Neural progenitor cell (in vitro differentiated cells): ENCODE measurements at regions not wholly inside any gene's neighbourhood (a gene's known extent, or its start where the extent isn't known, plus 50 kb on each side); places are given as distances from the start of the nearest gene placed in this dataset.

Experiments used
- DNase-seq: peaks from one replicate; pipeline ENCODE4 v3.0.0-alpha.2; 2016; ENCODE audit warnings: low spot score
- H2AFZ ChIP-seq: fragments of 200-600 bp; sonication (generic); replicated peaks from 2 replicates; pipeline ENCODE4 v1.6.1; 2016; ENCODE audit warnings: antibody characterized with exemption
- H3F3A ChIP-seq: fragments of 200-600 bp; sonication (generic); 2 replicates; pipeline ENCODE4 v1.6.1; 2016; ENCODE audit warnings: antibody characterized with exemption, low read depth
- H3K27ac ChIP-seq: fragments of 200-600 bp; sonication (generic); 2 replicates; pipeline ENCODE4 v1.5.1; 2016; ENCODE audit warnings: mild to moderate bottlenecking
- H3K27me3 ChIP-seq: fragments of 200-600 bp; sonication (generic); 2 replicates; pipeline ENCODE4 v1.6.1; 2016; ENCODE audit warnings: mild to moderate bottlenecking, moderate library complexity
- H3K36me3 ChIP-seq: fragments of 200-600 bp; sonication (generic); 2 replicates; pipeline ENCODE4 v1.5.1; 2016
- H3K4me1 ChIP-seq: fragments of 200-600 bp; sonication (generic); 2 replicates; pipeline ENCODE4 v1.6.1; 2016; ENCODE audit warnings: mixed run types
- H3K4me2 ChIP-seq: fragments of 200-600 bp; sonication (generic); 2 replicates; pipeline ENCODE4 v1.6.1; 2016
- H3K4me3 ChIP-seq: fragments of 200-600 bp; sonication (generic); 2 replicates; pipeline ENCODE4 v1.5.1; 2016
- H3K79me2 ChIP-seq: fragments of 200-600 bp; sonication (generic); 2 replicates; pipeline ENCODE4 v1.6.1; 2016; ENCODE audit warnings: low read depth
- H3K9ac ChIP-seq: fragments of 200-600 bp; sonication (generic); 2 replicates; pipeline ENCODE4 v1.6.1; 2016
- H3K9me3 ChIP-seq: fragments of 200-600 bp; sonication (generic); 2 replicates; pipeline ENCODE4 v1.5.1; 2016; ENCODE audit warnings: low read depth
- H4K20me1 ChIP-seq: fragments of 200-600 bp; sonication (generic); 2 replicates; pipeline ENCODE4 v1.6.1; 2016; ENCODE audit warnings: low read depth
- H3K27ac Mint-ChIP-seq: 3 replicates; pipeline ENCODE4 v1.8.0; 2021; ENCODE audit warnings: mixed read lengths
- H3K27me3 Mint-ChIP-seq: 2 replicates; pipeline ENCODE4 v1.8.0; 2022; ENCODE audit warnings: low read depth, mild to moderate bottlenecking, inconsistent platforms, moderate library complexity, mixed read lengths; ENCODE audit not compliant: insufficient read depth
- H3K36me3 Mint-ChIP-seq: 3 replicates; pipeline ENCODE4 v1.8.0; 2021; ENCODE audit warnings: mixed read lengths
- H3K4me1 Mint-ChIP-seq: 3 replicates; pipeline ENCODE4 v1.8.0; 2021; ENCODE audit warnings: mixed read lengths
- H3K4me3 Mint-ChIP-seq: 3 replicates; pipeline ENCODE4 v1.8.0; 2021; ENCODE audit warnings: mild to moderate bottlenecking, moderate library complexity, mixed read lengths
- H3K9me3 Mint-ChIP-seq: 3 replicates; pipeline ENCODE4 v1.8.0; 2020; ENCODE audit warnings: mixed read lengths
- EZH2 ChIP-seq: fragments of 200-600 bp; sonication (generic); IDR thresholded peaks from 2 replicates; pipeline ENCODE4 v1.6.1; 2017; ENCODE audit warnings: antibody characterized with exemption, mild to moderate bottlenecking, moderate library complexity
- EZH2phosphoT487 ChIP-seq: fragments of 200-600 bp; sonication (generic); IDR thresholded peaks from 2 replicates; pipeline ENCODE4 v1.6.1; 2017; ENCODE audit warnings: antibody characterized with exemption
- TF ChIP-seq, protein P1 (sequence below): fragments of 200-600 bp; sonication (generic); IDR thresholded peaks from 2 replicates; pipeline ENCODE4 v1.5.1; 2017; ENCODE audit warnings: antibody characterized with exemption, mild to moderate bottlenecking

DNA sequence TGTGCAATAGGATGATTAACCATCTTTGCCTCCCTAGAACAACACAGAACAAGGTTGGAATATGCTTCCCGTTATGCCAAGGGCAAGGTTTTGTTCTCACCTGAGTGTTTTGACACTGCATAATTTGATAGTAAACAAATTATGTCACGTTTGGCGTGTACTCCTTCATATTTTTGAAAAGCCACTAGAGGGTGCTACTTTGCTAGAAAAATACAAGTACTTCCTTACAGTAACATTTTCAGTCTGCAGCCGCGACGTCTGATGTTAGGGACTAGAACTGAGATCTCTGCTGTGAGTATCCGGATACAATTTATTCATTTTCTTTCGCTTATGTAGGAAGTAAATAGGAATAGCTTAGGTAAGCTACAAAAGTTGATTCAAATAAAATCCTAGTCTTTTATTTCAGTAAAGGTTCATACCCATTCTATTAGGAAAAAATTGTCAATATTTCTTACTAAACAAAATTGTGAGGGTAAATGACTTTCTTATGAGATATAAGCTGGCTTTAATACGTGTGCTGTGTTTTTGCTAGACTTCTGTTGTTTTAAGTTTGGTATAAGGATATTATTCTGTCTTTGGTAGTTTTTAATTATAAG, 181.1 kb upstream of the WDFY3 start:
- Histone ChIP-seq H3F3A (no peaks in the 10 kb centered on the region), H2AFZ (no peak overlapping the region), H3K4me1 (no peaks in the 10 kb centered on the region), H3K79me2 (no peaks in the 10 kb centered on the region), H3K27ac (no peak overlapping the region), H3K9ac (no peak overlapping the region), H4K20me1 (no peaks in the 10 kb centered on the region), H3K4me3 (no peak overlapping the region), H3K9me3 (no peaks in the 10 kb centered on the region), H3K27me3 (no peaks in the 10 kb centered on the region), H3K4me2 (no peak overlapping the region), H3K36me3 (no peaks in the 10 kb centered on the region)
- no peaks in the 10 kb centered on the region for H3K4me1 Mint-ChIP-seq
- DNase-seq: peak; percentile 69
- no peaks in the 10 kb centered on the region for H3K36me3 Mint-ChIP-seq
- H3K27ac Mint-ChIP-seq: no peak overlapping the region
- no peak overlapping the region for H3K4me3 Mint-ChIP-seq
- TF ChIP-seq EZH2: no peak
- TF ChIP-seq, protein P1, sequence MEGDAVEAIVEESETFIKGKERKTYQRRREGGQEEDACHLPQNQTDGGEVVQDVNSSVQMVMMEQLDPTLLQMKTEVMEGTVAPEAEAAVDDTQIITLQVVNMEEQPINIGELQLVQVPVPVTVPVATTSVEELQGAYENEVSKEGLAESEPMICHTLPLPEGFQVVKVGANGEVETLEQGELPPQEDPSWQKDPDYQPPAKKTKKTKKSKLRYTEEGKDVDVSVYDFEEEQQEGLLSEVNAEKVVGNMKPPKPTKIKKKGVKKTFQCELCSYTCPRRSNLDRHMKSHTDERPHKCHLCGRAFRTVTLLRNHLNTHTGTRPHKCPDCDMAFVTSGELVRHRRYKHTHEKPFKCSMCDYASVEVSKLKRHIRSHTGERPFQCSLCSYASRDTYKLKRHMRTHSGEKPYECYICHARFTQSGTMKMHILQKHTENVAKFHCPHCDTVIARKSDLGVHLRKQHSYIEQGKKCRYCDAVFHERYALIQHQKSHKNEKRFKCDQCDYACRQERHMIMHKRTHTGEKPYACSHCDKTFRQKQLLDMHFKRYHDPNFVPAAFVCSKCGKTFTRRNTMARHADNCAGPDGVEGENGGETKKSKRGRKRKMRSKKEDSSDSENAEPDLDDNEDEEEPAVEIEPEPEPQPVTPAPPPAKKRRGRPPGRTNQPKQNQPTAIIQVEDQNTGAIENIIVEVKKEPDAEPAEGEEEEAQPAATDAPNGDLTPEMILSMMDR: peak; percentile 75
- H3K9me3 Mint-ChIP-seq: no peaks in the 10 kb centered on the region
- H3K27me3 Mint-ChIP-seq: no peaks in the 10 kb centered on the region

GRCh38 chr4:85149676-85150075, 183.2 kb upstream of the WDFY3 start:
- H3K4me3 ChIP-seq: no peak overlapping the region
- H3K4me2 ChIP-seq: no peak overlapping the region
- H2AFZ ChIP-seq: no peak overlapping the region
- no peak overlapping the region for H3K9ac ChIP-seq
- DNase-seq: no peak
- H3K4me1 ChIP-seq: no peaks in the 10 kb centered on the region
- no peaks in the 10 kb centered on the region for H3K36me3 ChIP-seq
- H3K27me3 Mint-ChIP-seq: no peaks in the 10 kb centered on the region
- no peak overlapping the region for H3K27ac Mint-ChIP-seq
- no peaks in the 10 kb centered on the region for H3K4me1 Mint-ChIP-seq
- no peaks in the 10 kb centered on the region for H3F3A ChIP-seq
- no peaks in the 10 kb centered on the region for H3K9me3 ChIP-seq
- H3K27ac ChIP-seq: no peak overlapping the region
- no peaks in the 10 kb centered on the region for H3K36me3 Mint-ChIP-seq
- no peaks in the 10 kb centered on the region for H4K20me1 ChIP-seq
- no peaks in the 10 kb centered on the region for H3K79me2 ChIP-seq
- H3K9me3 Mint-ChIP-seq: no peaks in the 10 kb centered on the region
- TF ChIP-seq EZH2 (no peak), EZH2phosphoT487 (no peak)
- TF ChIP-seq, protein P1: no peak
- H3K27me3 ChIP-seq: no peaks in the 10 kb centered on the region
- H3K4me3 Mint-ChIP-seq: no peak overlapping the region

DNA sequence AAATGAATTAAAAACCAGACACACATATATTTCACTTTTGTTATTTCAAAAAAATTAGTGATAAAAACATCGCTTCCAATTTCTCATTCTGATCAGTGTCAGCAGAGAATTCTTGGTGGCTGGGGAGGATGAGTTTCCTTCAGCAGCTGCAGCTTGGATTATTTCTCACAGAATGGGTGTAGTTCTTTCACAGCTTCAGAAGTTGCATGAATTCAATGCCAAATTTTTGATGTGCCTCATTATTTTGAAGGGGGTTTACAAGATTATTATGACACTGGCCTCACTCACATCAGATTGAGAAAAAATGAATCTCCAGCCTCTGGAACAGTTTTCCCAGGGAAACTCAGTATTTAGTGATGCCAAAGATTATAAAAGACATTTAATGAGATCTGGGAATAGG, 184.9 kb upstream of the WDFY3 start:
- Mint-ChIP-seq H3K4me3 (no peak overlapping the region), H3K27me3 (no peaks in the 10 kb centered on the region), H3K9me3 (no peaks in the 10 kb centered on the region), H3K27ac (no peak overlapping the region), H3K36me3 (no peaks in the 10 kb centered on the region), H3K4me1 (no peaks in the 10 kb centered on the region)
- TF ChIP-seq, protein P1: no peak
- TF ChIP-seq EZH2phosphoT487: no peak
- no peak for TF ChIP-seq EZH2
- Histone ChIP-seq H3K27ac (no peak overlapping the region), H3K4me2 (no peak overlapping the region), H4K20me1 (no peaks in the 10 kb centered on the region), H3F3A (no peaks in the 10 kb centered on the region), H3K9me3 (no peaks in the 10 kb centered on the region), H3K4me3 (no peak overlapping the region), H3K4me1 (no peaks in the 10 kb centered on the region), H3K9ac (no peak overlapping the region), H3K27me3 (no peaks in the 10 kb centered on the region), H2AFZ (no peak overlapping the region), H3K79me2 (no peaks in the 10 kb centered on the region), H3K36me3 (no peaks in the 10 kb centered on the region)
- DNase-seq: no peak
